Breast epithelium (tissue), 4 donors: ENCODE measurements at regions not wholly inside any gene's neighbourhood (a gene's known extent, or its start where the extent isn't known, plus 50 kb on each side); places are given as distances from the start of the nearest gene placed in this dataset.

Experiments
- DNase-seq, 2 donors: peaks; one replicate each; pipeline ENCODE4 v3.0.0-alpha.2; 2019; ENCODE audit warnings: low spot score in 2 of 2
- H3K27ac ChIP-seq, 2 donors: fragments of 200-600 bp; sonication (generic) in 1 of 2; one replicate each; pipeline ENCODE4 v1.5.1; 2016 to 2019; ENCODE audit warnings: mild to moderate bottlenecking in 1 of 2
- H3K27me3 ChIP-seq, 2 donors: fragments of 200-600 bp; sonication (generic) in 1 of 2; one replicate each; pipeline versions ENCODE4 v1.5.1 to v1.6.0; 2017 to 2019; ENCODE audit warnings: control low read depth in 1 of 2, mild to moderate bottlenecking in 1 of 2
- H3K36me3 ChIP-seq: fragments of 200-600 bp; one replicate; pipeline ENCODE4 v1.5.1; 2019
- H3K4me1 ChIP-seq, 2 donors: fragments of 200-600 bp; sonication (generic); one replicate each; pipeline ENCODE4 v1.5.1; 2016 to 2019; ENCODE audit warnings: control low read depth in 1 of 2
- H3K4me3 ChIP-seq, 3 donors: fragments of 200-600 bp; sonication (generic); 1 replicate in 2 of 3; 2 replicates in 1 of 3; pipeline ENCODE4 v1.5.1; 2016 to 2019; ENCODE audit warnings: mild to moderate bottlenecking in 3 of 3, moderate library complexity in 2 of 3
- H3K9me3 ChIP-seq, 2 donors: fragments of 200-600 bp; sonication (generic) in 1 of 2; one replicate each; pipeline ENCODE4 v1.5.1; 2016 to 2019; ENCODE audit warnings: control low read depth in 1 of 2
- CTCF ChIP-seq, 3 donors: fragments of 450-650 bp; IDR thresholded peaks; one replicate each; pipeline ENCODE4 v1.5.1; 2016 to 2017; ENCODE audit warnings: antibody characterized with exemption in 3 of 3, mild to moderate bottlenecking in 3 of 3, moderate library complexity in 3 of 3
- POLR2A ChIP-seq: fragments of 450-650 bp; IDR thresholded peaks from one replicate; pipeline ENCODE4 v1.6.1; 2016; ENCODE audit warnings: antibody characterized with exemption, mild to moderate bottlenecking, moderate library complexity
- POLR2AphosphoS5 ChIP-seq, 3 donors: sonication (generic); formaldehyde crosslinking; IDR thresholded peaks; one replicate each; pipeline ENCODE4 v1.6.1; 2017; ENCODE audit warnings: antibody characterized with exemption in 3 of 3
- intact Hi-C: fragments of 100-400 bp; cut with DNase I; formaldehyde crosslinking; loops from one replicate; pipeline ENCODE4 v1.15.1; 2023; ENCODE audit warnings: low total_unique reads

DNA sequence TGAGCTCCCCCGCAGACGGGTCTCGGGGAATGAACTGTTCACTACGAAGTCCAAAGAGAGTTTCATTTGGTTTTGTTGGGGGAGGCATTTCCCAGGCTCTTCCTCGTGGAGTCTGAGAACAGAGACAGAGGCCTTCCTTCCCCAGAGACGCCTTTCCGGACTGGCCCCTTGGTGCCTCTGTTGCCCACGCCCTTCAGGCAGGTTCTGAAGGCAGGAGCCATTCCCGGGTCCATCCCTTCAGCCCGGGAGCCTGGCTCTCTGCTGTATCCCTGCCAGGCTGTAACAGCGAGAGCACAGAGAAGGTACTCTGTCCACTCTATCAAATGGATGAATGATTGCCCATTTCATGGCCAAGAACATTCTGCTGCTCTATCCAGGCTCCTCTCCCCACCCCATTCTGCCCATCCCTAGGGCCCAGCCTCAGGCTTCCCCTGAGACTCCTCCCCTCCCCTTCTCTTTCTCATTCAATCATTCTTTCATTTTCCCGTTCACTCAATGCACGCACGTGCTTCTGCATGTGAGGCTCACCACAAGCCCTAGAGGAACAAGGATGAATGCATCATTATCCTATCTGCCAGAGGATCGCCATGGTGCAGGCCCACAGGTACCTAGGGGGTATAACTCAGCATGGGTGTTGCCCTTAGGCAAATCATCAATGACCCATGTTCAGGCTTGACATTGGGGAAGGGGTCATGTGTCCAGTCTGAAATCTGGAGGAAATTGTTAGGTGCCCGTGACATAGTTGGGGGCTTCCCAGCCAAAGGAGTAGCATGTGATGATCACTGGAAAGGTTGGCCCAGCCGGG, 298.6 kb downstream of the ZNF536 start:
- intact Hi-C loops: no loop called here
- Histone ChIP-seq H3K4me3 (no peak overlapping the region), H3K36me3 (no peaks in the 10 kb centered on the region), H3K4me1 (no peaks in the 10 kb centered on the region), H3K27ac (peak overlapping the region in 1 of 2 donors; percentile 61), H3K9me3 (no peaks in the 10 kb centered on the region), H3K27me3 (peaks cover 0 to 12% of the 10 kb centered on the region in 2 donors)
- DNase-seq: no peak
- TF ChIP-seq POLR2A (no peak), CTCF (IDR thresholded peaks at IDR 0.05) (no peak), POLR2AphosphoS5 (IDR thresholded peaks at IDR 0.05) (no peak)

- H3K4me1 ChIP-seq: no peaks in the 10 kb centered on the region
- no peaks in the 10 kb centered on the region for H3K9me3 ChIP-seq
- intact Hi-C loops: no loop called here
- peak overlapping the region in 2 of 3 donors; percentile 41 to 62 for H3K4me3 ChIP-seq
- no peak for DNase-seq
- peaks cover 0 to 18% of the 10 kb centered on the region in 2 donors for H3K27me3 ChIP-seq
- TF ChIP-seq POLR2AphosphoS5 (IDR thresholded peaks at IDR 0.05) (no peak), CTCF (IDR thresholded peaks at IDR 0.05) (no peak), POLR2A (no peak)
- no peaks in the 10 kb centered on the region for H3K36me3 ChIP-seq
- peak overlapping the region; percentile 59 to 61 for H3K27ac ChIP-seq
Observed at GRCh38 chr19:30670011-30670329, 297.8 kb downstream of the ZNF536 start.

- DNase-seq: peak; percentile 45 to 70
- H3K36me3 ChIP-seq: no peaks in the 10 kb centered on the region
- H3K4me3 ChIP-seq: peak overlapping the region in 2 of 3 donors; percentile 41 to 62
- TF ChIP-seq CTCF (IDR thresholded peaks at IDR 0.05): peak; percentile 61 to 67 (median 64)
- TF ChIP-seq POLR2A: no peak
- no peaks in the 10 kb centered on the region for H3K4me1 ChIP-seq
- no peaks in the 10 kb centered on the region for H3K9me3 ChIP-seq
- H3K27ac ChIP-seq: peak overlapping the region; percentile 59 to 61
- H3K27me3 ChIP-seq: peaks cover 0 to 18% of the 10 kb centered on the region in 2 donors
- intact Hi-C loops: no loop called here
Observed at GRCh38 chr19:30669329-30670010, 297.3 kb downstream of the ZNF536 start.

GRCh38 chr19:30668521-30669155, 296.5 kb downstream of the ZNF536 start:
- no peak overlapping the region for H3K27ac ChIP-seq
- intact Hi-C loops: no loop called here

More at GRCh38 chr19:30668521-30669155, 296.5 kb downstream of the ZNF536 start:
- H3K27me3 ChIP-seq: peaks cover 0 to 18% of the 10 kb centered on the region in 2 donors
- H3K4me1 ChIP-seq: no peaks in the 10 kb centered on the region
- no peak for DNase-seq
- no peak for TF ChIP-seq POLR2AphosphoS5 (IDR thresholded peaks at IDR 0.05)
- TF ChIP-seq POLR2A: no peak
- no peak for TF ChIP-seq CTCF (IDR thresholded peaks at IDR 0.05)
- H3K9me3 ChIP-seq: no peaks in the 10 kb centered on the region
- no peak overlapping the region for H3K4me3 ChIP-seq
- no peaks in the 10 kb centered on the region for H3K36me3 ChIP-seq
